A549 (cell line): ENCODE measurements at regions not wholly inside any gene's neighbourhood (a gene's known extent, or its start where the extent isn't known, plus 50 kb on each side); places are given as distances from the start of the nearest gene placed in this dataset.
"Not testable (repeated sequence)": the region's sequence is repeated elsewhere in the genome, so short reads cannot be mapped to it uniquely, and the experiment has no call there.

Experiments used
- ATAC-seq, 2 experiments: fragments of 200-7000 bp in 1 of 2; fragments of >200 bp in 1 of 2; cut with Nextera tagmentation in 1 of 2; cut with Tn5 transposase in 1 of 2; 3 replicates each; pipeline versions ENCODE4 v1.8.0 to v1.9.1; 2018 to 2020; ENCODE audit warnings: mild to moderate bottlenecking in 1 of 2, moderate library complexity in 1 of 2
- CTCF ChIA-PET: fragments of 300-600 bp; sonication (Branson Sonifier 250); formaldehyde crosslinking; extraction: SDS; loops from one replicate; lab custom pipeline; 2021; ENCODE audit warnings: antibody characterized with exemption, inconsistent platforms; lab: Yijun Ruan, JAX
- POLR2A ChIA-PET: fragments of 350-600 bp; formaldehyde crosslinking; extraction: SDS; loops from one replicate; lab custom pipeline; 2021; ENCODE audit warnings: antibody characterized with exemption, inconsistent platforms; lab: Yijun Ruan, JAX
- DNase-seq, 2 experiments: peaks; one replicate each; pipeline versions ENCODE4 v3.0.0 to v3.0.0-alpha.2; 2011 to 2016; ENCODE audit warnings: low read depth in 1 of 2, low spot score in 1 of 2
- FAIRE-seq: peaks from 2 replicates; lab custom pipeline; 2011; peaks lifted over from hg19 to GRCh38; lab: Jason Lieb, UNC
- H3K27ac ChIP-seq, 2 experiments: fragments of >200 bp; sonication (Bioruptor Twin); formaldehyde crosslinking; 3 replicates each; pipeline ENCODE4 v1.5.1; 2016 to 2017
- H3K4me1 ChIP-seq: fragments of >200 bp; sonication (Bioruptor Twin); formaldehyde crosslinking; 3 replicates; pipeline ENCODE4 v1.6.1; 2016
- H3K4me2 ChIP-seq: fragments of >200 bp; sonication (Bioruptor Twin); formaldehyde crosslinking; 3 replicates; pipeline ENCODE4 v1.6.1; 2016
- H3K4me3 ChIP-seq: fragments of >200 bp; sonication (Bioruptor Twin); formaldehyde crosslinking; 3 replicates; pipeline ENCODE4 v1.5.1; 2016
- H3K9me3 ChIP-seq: fragments of >200 bp; sonication (Bioruptor Twin); formaldehyde crosslinking; 3 replicates; pipeline ENCODE4 v1.6.1; 2016
- ATOH8 ChIP-seq: fragments of 250-450 bp; sonication (Bioruptor Pico); IDR thresholded peaks from 2 replicates; pipeline ENCODE4 v1.5.0; 2020; ENCODE audit warnings: low read depth, mild to moderate bottlenecking, moderate library complexity
- BHLHE40 ChIP-seq: IDR thresholded peaks from 2 replicates; pipeline ENCODE4 v1.6.1; 2012; ENCODE audit warnings: low read depth, low read length, inconsistent platforms
- CBX2 ChIP-seq: fragments of 200-600 bp; sonication (generic); IDR thresholded peaks from 2 replicates; pipeline ENCODE4 v1.6.1; 2016; ENCODE audit warnings: low read depth, mild to moderate bottlenecking, borderline replicate concordance
- CHD4 ChIP-seq: fragments of 200-600 bp; sonication (generic); IDR thresholded peaks from 2 replicates; pipeline ENCODE4 v1.6.1; 2016; ENCODE audit warnings: antibody characterized with exemption, mild to moderate bottlenecking, borderline replicate concordance
- E2F6 ChIP-seq: IDR thresholded peaks from 2 replicates; pipeline ENCODE4 v1.6.1; 2012; ENCODE audit warnings: low read depth, borderline replicate concordance
- EHF ChIP-seq: fragments of 250-450 bp; sonication (Bioruptor Pico); IDR thresholded peaks from 2 replicates; pipeline ENCODE4 v1.5.0; 2020; ENCODE audit warnings: mild to moderate bottlenecking
- ESRRA ChIP-seq: fragments of 150-350 bp; IDR thresholded peaks from 2 replicates; pipeline ENCODE4 v1.6.1; 2014; ENCODE audit warnings: mild to moderate bottlenecking, low read length, borderline replicate concordance
- FOXS1 ChIP-seq: fragments of 250-450 bp; sonication (Bioruptor Pico); IDR thresholded peaks from 2 replicates; pipeline ENCODE4 v1.5.0; 2020; ENCODE audit warnings: mild to moderate bottlenecking, moderate library complexity
- GATA3 ChIP-seq: IDR thresholded peaks from 2 replicates; pipeline ENCODE4 v1.6.1; 2012; ENCODE audit warnings: borderline replicate concordance
- HES2 ChIP-seq: fragments of >200 bp; sonication (Bioruptor Twin); formaldehyde crosslinking; IDR thresholded peaks from 2 replicates; pipeline ENCODE4 v1.6.1; 2016
- HEYL ChIP-seq: fragments of 250-450 bp; sonication (Bioruptor Pico); IDR thresholded peaks from 2 replicates; pipeline ENCODE4 v1.8.0; 2021; ENCODE audit warnings: mild to moderate bottlenecking, moderate library complexity
- HOXA7 ChIP-seq: fragments of 250-450 bp; sonication (Bioruptor Pico); IDR thresholded peaks from 2 replicates; pipeline ENCODE4 v1.5.0; 2020; ENCODE audit warnings: mild to moderate bottlenecking, moderate library complexity
- HOXB13 ChIP-seq: fragments of 250-450 bp; sonication (Bioruptor Pico); IDR thresholded peaks from 2 replicates; pipeline ENCODE4 v1.5.0; 2020; ENCODE audit warnings: low read depth, mild to moderate bottlenecking, moderate library complexity
- HOXB5 ChIP-seq: fragments of 250-450 bp; sonication (Bioruptor Pico); IDR thresholded peaks from 2 replicates; pipeline ENCODE4 v1.5.0; 2020; ENCODE audit warnings: mild to moderate bottlenecking, moderate library complexity
- JUN ChIP-seq, 2 experiments: fragments of >200 bp; sonication (Bioruptor Twin); formaldehyde crosslinking; IDR thresholded peaks; 2 replicates in 1 of 2; 3 replicates in 1 of 2; pipeline ENCODE4 v1.6.1; 2016 to 2017
- KDM5A ChIP-seq: fragments of 200-600 bp; sonication (generic); IDR thresholded peaks from 2 replicates; pipeline ENCODE4 v1.6.1; 2016; ENCODE audit warnings: antibody characterized with exemption, mild to moderate bottlenecking
- MAX ChIP-seq: IDR thresholded peaks from 2 replicates; pipeline ENCODE4 v1.6.1; 2012
- MAZ ChIP-seq: fragments of 150-350 bp; IDR thresholded peaks from 2 replicates; pipeline ENCODE4 v1.6.1; 2014; ENCODE audit warnings: antibody characterized with exemption, low read depth, low read length, borderline replicate concordance
- MYC ChIP-seq: IDR thresholded peaks from 2 replicates; pipeline ENCODE4 v1.6.1; 2012; ENCODE audit warnings: mild to moderate bottlenecking, inconsistent platforms, low read length, improper control_type of control experiment, borderline replicate concordance
- NPAS2 ChIP-seq: fragments of 250-450 bp; sonication (Bioruptor Pico); IDR thresholded peaks from 2 replicates; pipeline ENCODE4 v1.8.0; 2022; ENCODE audit warnings: mild to moderate bottlenecking, moderate library complexity, borderline replicate concordance
- NR3C1 ChIP-seq: fragments of >200 bp; sonication (Bioruptor Twin); formaldehyde crosslinking; IDR thresholded peaks from 3 replicates; pipeline ENCODE4 v1.6.1; 2017
- PBX3 ChIP-seq: IDR thresholded peaks from 2 replicates; pipeline ENCODE4 v1.6.1; 2012
- RARB ChIP-seq: fragments of 250-450 bp; sonication (Bioruptor Pico); IDR thresholded peaks from 2 replicates; pipeline ENCODE4 v1.8.0; 2021; ENCODE audit warnings: mild to moderate bottlenecking, moderate library complexity
- REST ChIP-seq: fragments of 200-600 bp; sonication (generic); IDR thresholded peaks from 2 replicates; pipeline ENCODE4 v1.6.1; 2016; ENCODE audit warnings: antibody characterized with exemption, mild to moderate bottlenecking, moderate library complexity
- RNF2 ChIP-seq: fragments of 200-600 bp; sonication (generic); IDR thresholded peaks from 2 replicates; pipeline ENCODE4 v1.6.1; 2016; ENCODE audit warnings: low read depth, mild to moderate bottlenecking, antibody characterized with exemption, moderate library complexity, borderline replicate concordance
- SMC3 ChIP-seq: fragments of >200 bp; sonication (Bioruptor Twin); formaldehyde crosslinking; IDR thresholded peaks from 3 replicates; pipeline ENCODE4 v1.6.1; 2018; ENCODE audit warnings: inconsistent platforms
- TP53 ChIP-seq: fragments of 250-450 bp; sonication (Bioruptor Pico); IDR thresholded peaks from 2 replicates; pipeline ENCODE4 v1.5.0; 2021; ENCODE audit warnings: mild to moderate bottlenecking, moderate library complexity
- ZC3H11A ChIP-seq: fragments of 450-650 bp; IDR thresholded peaks from 2 replicates; pipeline ENCODE4 v1.6.1; 2014; ENCODE audit warnings: antibody characterized with exemption, mild to moderate bottlenecking
- WGBS: methylation state at CpG from one replicate; pipeline ENCODE4 v1.1.6; 2017; ENCODE audit errors: missing lambda C conversion rate; 5-methylcytosine and 5-hydroxymethylcytosine counted together

- Histone ChIP-seq H3K9me3 (no peaks in the 10 kb centered on the region), H3K27ac (no peak overlapping the region), H3K4me2 (no peak overlapping the region), H3K4me3 (no peak overlapping the region), H3K4me1 (no peaks in the 10 kb centered on the region)
- WGBS, result 28% methylated on average over 2 of the region's 2 CpGs
- no peak for TF ChIP-seq JUN (IDR thresholded peaks at IDR 0.05)
- TF ChIP-seq PBX3, result no peak
- no peak for TF ChIP-seq ATOH8 (CRISPR knock-in tag)
- no peak for TF ChIP-seq E2F6
- TF ChIP-seq KDM5A, result no peak
- no peak for TF ChIP-seq GATA3
- TF ChIP-seq FOXS1 (CRISPR knock-in tag), result no peak
- TF ChIP-seq RARB, result no peak
- no peak for TF ChIP-seq CHD4
- TF ChIP-seq BHLHE40, result no peak
- TF ChIP-seq HOXB5, result no peak
- FAIRE-seq (no peak), DNase-seq (no peak), ATAC-seq (peak in 1 of 2 experiments; percentile 56; a peak in 3 of 6 replicates)
- CTCF ChIA-PET, result no interaction called here
- POLR2A ChIA-PET, result no interaction called here
These were observed 329.3 kb upstream of the IRAK1BP1 start for GRCh38 chr6:78538002-78538401.

GRCh38 chr6:78547636-78548035 is 319.7 kb upstream of the IRAK1BP1 start:
- H3K9me3 ChIP-seq, ATAC-seq, DNase-seq, POLR2A ChIA-PET, H3K27ac ChIP-seq, H3K4me3 ChIP-seq, CTCF ChIA-PET, H3K4me2 ChIP-seq, H3K4me1 ChIP-seq, FAIRE-seq: not testable (repeated sequence)
- WGBS, result 83% methylated on average over 3 of the region's 3 CpGs

GRCh38 chr6:78551361-78551760 is 316.0 kb upstream of the IRAK1BP1 start:
- no peak overlapping the region for H3K4me3 ChIP-seq
- H3K27ac ChIP-seq, result no peak overlapping the region
- no peaks in the 10 kb centered on the region for H3K4me1 ChIP-seq
- FAIRE-seq, result no peak
- H3K9me3 ChIP-seq, result no peaks in the 10 kb centered on the region
- CTCF ChIA-PET, result no interaction called here
- ATAC-seq, result no peak
- no peak for DNase-seq
- POLR2A ChIA-PET, result no interaction called here
- H3K4me2 ChIP-seq, result no peak overlapping the region
- WGBS, result 64% methylated on average over 2 of the region's 2 CpGs
- no peak for TF ChIP-seq NPAS2
- TF ChIP-seq HES2, result no peak
- no peak for TF ChIP-seq EHF
- TF ChIP-seq MAZ, result no peak
- TF ChIP-seq SMC3, result no peak
- TF ChIP-seq HEYL (CRISPR knock-in tag), result no peak
- no peak for TF ChIP-seq MAX
- TF ChIP-seq BHLHE40, result no peak
- TF ChIP-seq TP53 (CRISPR knock-in tag), result no peak
- TF ChIP-seq RNF2, result no peak
- no peak for TF ChIP-seq CBX2
- no peak for TF ChIP-seq ESRRA
- TF ChIP-seq HOXA7, result no peak
- TF ChIP-seq NR3C1, result no peak
- TF ChIP-seq MYC, result no peak
- TF ChIP-seq ZC3H11A, result no peak
- TF ChIP-seq HOXB13, result no peak
- no peak for TF ChIP-seq REST
